ENCODE measurements at regions not wholly inside any gene's neighbourhood (a gene's known extent, or its start where the extent isn't known, plus 50 kb on each side); places are given as distances from the start of the nearest gene placed in this dataset.
"Not testable (repeated sequence)": the region's sequence is repeated elsewhere in the genome, so short reads cannot be mapped to it uniquely, and the experiment has no call there.

- not testable (repeated sequence) for TF ChIP-seq EZH2phosphoT487 (IDR thresholded peaks at IDR 0.05; ENCODE audit: insufficient read depth, low read depth); EZH2 (IDR thresholded peaks at IDR 0.05; ENCODE audit: insufficient read depth, poor library complexity, severe bottlenecking)
Observed at GRCh38 chr20:25854666-25855065, 158.0 kb upstream of the ZNF337 start.

All from GM23248 (cell line).